ENCODE measurements at regions not wholly inside any gene's neighbourhood (a gene's known extent, or its start where the extent isn't known, plus 50 kb on each side); places are given as distances from the start of the nearest gene placed in this dataset.

DNA sequence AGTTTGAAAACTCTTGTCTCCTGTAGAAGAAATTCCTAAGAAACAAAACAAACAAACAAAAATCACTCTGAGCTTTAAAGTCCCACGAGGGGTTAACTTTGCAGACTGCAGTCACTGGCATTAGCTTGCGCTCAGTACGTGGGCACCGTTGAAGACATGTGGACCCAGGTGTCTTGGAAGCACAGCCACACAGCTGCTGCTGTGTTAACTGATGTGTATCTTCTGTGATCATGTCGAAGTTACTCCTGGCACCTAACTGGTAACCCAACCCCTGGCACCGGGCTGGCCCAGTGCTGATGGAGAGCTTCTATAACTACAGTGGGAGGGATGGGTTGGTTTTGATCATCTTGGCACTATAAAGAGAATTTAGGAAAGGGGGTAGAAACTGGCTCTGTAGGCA, 51.6 kb upstream of the FHL2 start:
- no peak for TF ChIP-seq CTCF (IDR thresholded peaks at IDR 0.05)
- TF ChIP-seq POLR2A (IDR thresholded peaks at IDR 0.05) = no peak
- no peak for TF ChIP-seq EP300 (IDR thresholded peaks at IDR 0.05)
- TF ChIP-seq POLR2AphosphoS5 (IDR thresholded peaks at IDR 0.05) = no peak
